Loucy (cell line): ENCODE measurements at regions not wholly inside any gene's neighbourhood (a gene's known extent, or its start where the extent isn't known, plus 50 kb on each side); places are given as distances from the start of the nearest gene placed in this dataset.

Experiments used
- H2AFZ ChIP-seq: fragments of 200-600 bp; sonication (generic); 2 replicates; pipeline ENCODE4 v1.6.0; 2016; ENCODE audit warnings: antibody characterized with exemption, mild to moderate bottlenecking, low read length, moderate library complexity
- H3F3A ChIP-seq: fragments of 200-600 bp; 2 replicates; pipeline ENCODE4 v1.6.0; 2016; ENCODE audit warnings: antibody characterized with exemption, low read depth, mild to moderate bottlenecking
- H3K27me3 ChIP-seq: fragments of 200-600 bp; sonication (generic); 2 replicates; pipeline ENCODE4 v1.6.1; 2014; ENCODE audit warnings: low read length, mild to moderate bottlenecking; ENCODE audit not compliant: insufficient read depth, poor library complexity, severe bottlenecking
- H3K36me3 ChIP-seq: fragments of 200-600 bp; sonication (generic); 2 replicates; pipeline ENCODE4 v1.6.1; 2016; ENCODE audit warnings: low read length; ENCODE audit not compliant: insufficient read depth
- H3K4me1 ChIP-seq: fragments of 200-600 bp; sonication (generic); 2 replicates; pipeline ENCODE4 v1.5.1; 2014; ENCODE audit warnings: low read length, mild to moderate bottlenecking; ENCODE audit not compliant: insufficient read depth, poor library complexity, severe bottlenecking
- H3K4me2 ChIP-seq: fragments of 200-600 bp; sonication (generic); 2 replicates; pipeline ENCODE4 v1.6.0; 2014; ENCODE audit warnings: antibody characterized with exemption, low read length, low read depth, mild to moderate bottlenecking; ENCODE audit not compliant: poor library complexity, severe bottlenecking
- H3K4me3 ChIP-seq: fragments of 200-600 bp; sonication (generic); 2 replicates; pipeline ENCODE4 v1.5.1; 2014; ENCODE audit warnings: low read length, mild to moderate bottlenecking, mixed read lengths; ENCODE audit not compliant: poor library complexity, severe bottlenecking
- H3K79me2 ChIP-seq: fragments of 200-600 bp; sonication (generic); 2 replicates; pipeline ENCODE4 v1.6.1; 2014; ENCODE audit warnings: low read length; ENCODE audit not compliant: insufficient read depth
- H3K9ac ChIP-seq: fragments of 200-600 bp; sonication (generic); 2 replicates; pipeline ENCODE4 v1.6.0; 2014; ENCODE audit warnings: mild to moderate bottlenecking, low read depth, low read length, moderate library complexity; ENCODE audit not compliant: poor library complexity, severe bottlenecking
- H3K9me2 ChIP-seq: fragments of 200-600 bp; sonication (generic); replicated peaks from 2 replicates; pipeline ENCODE4 v1.6.1; 2016; ENCODE audit warnings: low read depth, low read length, mixed read lengths
- H3K9me3 ChIP-seq: fragments of 200-600 bp; sonication (generic); 2 replicates; pipeline ENCODE4 v1.6.1; 2014; ENCODE audit warnings: mild to moderate bottlenecking, antibody characterized with exemption, low read length, low read depth; ENCODE audit not compliant: insufficient read depth
- H4K20me1 ChIP-seq: fragments of 200-600 bp; sonication (generic); 2 replicates; pipeline ENCODE4 v1.6.0; 2014; ENCODE audit warnings: antibody characterized with exemption, low read length, mild to moderate bottlenecking; ENCODE audit not compliant: insufficient read depth, poor library complexity, severe bottlenecking
- EZH2phosphoT487 ChIP-seq: fragments of 200-600 bp; IDR thresholded peaks from 2 replicates; pipeline ENCODE4 v1.6.1; 2018; ENCODE audit warnings: antibody characterized with exemption, mild to moderate bottlenecking, moderate library complexity, borderline replicate concordance
- TF ChIP-seq, protein P1 (sequence below): fragments of 200-600 bp; sonication (generic); conservative IDR thresholded peaks from 2 replicates; pipeline ENCODE4 v1.5.1; 2014; ENCODE audit warnings: mild to moderate bottlenecking, antibody characterized with exemption, low read length

DNA sequence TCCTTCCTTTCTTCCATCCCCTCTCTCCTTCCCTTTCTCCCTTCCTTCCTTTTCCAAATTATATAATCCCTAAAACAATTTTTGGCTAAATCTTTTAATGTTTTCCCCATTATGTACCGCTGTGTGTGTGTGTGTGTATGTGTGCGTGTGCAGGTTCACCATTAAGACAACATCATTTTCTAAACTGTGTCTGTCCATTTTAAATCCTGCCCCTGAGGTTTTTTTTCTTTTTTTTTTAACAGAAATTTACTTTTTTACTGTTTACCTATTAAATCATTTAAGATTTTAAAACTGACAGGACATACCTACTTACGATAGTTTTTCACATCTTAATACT, 366.3 kb upstream of the EPHA7 start:
- Histone ChIP-seq H3K4me2 (no peak overlapping the region), H3K4me1 (no peaks in the 10 kb centered on the region), H3K36me3 (no peaks in the 10 kb centered on the region), H3K9ac (no peak overlapping the region), H3K9me3 (no peaks in the 10 kb centered on the region), H3K4me3 (no peak overlapping the region), H3K27me3 (no peaks in the 10 kb centered on the region), H3K9me2 (no peaks in the 10 kb centered on the region), H3F3A (no peaks in the 10 kb centered on the region), H4K20me1 (no peaks in the 10 kb centered on the region), H3K79me2 (no peaks in the 10 kb centered on the region), H2AFZ (no peak overlapping the region)
- TF ChIP-seq, protein P1, sequence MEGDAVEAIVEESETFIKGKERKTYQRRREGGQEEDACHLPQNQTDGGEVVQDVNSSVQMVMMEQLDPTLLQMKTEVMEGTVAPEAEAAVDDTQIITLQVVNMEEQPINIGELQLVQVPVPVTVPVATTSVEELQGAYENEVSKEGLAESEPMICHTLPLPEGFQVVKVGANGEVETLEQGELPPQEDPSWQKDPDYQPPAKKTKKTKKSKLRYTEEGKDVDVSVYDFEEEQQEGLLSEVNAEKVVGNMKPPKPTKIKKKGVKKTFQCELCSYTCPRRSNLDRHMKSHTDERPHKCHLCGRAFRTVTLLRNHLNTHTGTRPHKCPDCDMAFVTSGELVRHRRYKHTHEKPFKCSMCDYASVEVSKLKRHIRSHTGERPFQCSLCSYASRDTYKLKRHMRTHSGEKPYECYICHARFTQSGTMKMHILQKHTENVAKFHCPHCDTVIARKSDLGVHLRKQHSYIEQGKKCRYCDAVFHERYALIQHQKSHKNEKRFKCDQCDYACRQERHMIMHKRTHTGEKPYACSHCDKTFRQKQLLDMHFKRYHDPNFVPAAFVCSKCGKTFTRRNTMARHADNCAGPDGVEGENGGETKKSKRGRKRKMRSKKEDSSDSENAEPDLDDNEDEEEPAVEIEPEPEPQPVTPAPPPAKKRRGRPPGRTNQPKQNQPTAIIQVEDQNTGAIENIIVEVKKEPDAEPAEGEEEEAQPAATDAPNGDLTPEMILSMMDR: no peak
- TF ChIP-seq EZH2phosphoT487: no peak

DNA sequence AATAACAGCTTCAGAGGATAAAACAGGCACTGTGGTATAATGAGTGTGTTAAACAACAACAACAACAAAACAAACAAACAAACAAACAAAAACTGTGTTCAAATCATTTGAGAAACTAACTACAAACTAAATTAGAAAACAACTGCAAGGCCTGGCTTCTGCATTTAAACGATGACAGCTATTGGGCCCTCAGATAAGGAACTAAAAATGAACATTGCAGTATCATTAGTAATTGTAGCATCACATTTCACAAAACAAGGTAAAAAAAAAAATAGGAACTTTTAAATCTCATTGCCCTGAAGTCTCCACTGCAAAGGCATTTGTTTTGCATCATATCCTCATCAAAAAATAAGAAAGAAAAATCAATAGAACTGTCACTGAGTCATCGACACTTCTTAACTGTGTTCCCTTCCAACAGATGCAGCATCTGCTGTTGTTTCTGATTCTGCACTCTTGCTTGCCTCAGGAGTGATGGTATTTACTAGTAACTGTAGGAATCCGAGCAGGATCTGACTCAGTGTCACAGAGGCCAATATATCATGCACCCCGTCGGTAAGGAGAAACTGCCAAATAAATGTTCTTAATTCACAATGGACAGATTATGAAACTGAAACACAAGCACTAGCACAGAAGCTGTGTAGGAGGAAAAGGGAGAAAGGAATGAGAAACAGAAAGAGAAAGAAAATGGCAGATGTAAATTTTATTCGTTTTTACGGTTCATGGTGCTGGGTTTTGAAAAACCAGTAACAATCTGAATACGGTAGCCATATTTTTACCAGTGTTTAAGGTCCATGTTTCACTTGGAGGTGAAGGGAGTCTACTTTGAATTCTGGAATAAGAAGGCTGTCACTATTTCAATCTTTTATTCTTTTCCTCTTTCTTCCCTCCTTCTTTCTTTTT, 365.7 kb upstream of the EPHA7 start:
- no peaks in the 10 kb centered on the region for H3F3A ChIP-seq
- H3K4me2 ChIP-seq: no peak overlapping the region
- H3K4me1 ChIP-seq: no peaks in the 10 kb centered on the region
- H3K4me3 ChIP-seq: no peak overlapping the region
- H2AFZ ChIP-seq: no peak overlapping the region
- no peaks in the 10 kb centered on the region for H3K9me3 ChIP-seq
- H3K9me2 ChIP-seq: no peaks in the 10 kb centered on the region
- H3K27me3 ChIP-seq: no peaks in the 10 kb centered on the region
- H3K9ac ChIP-seq: no peak overlapping the region
- TF ChIP-seq EZH2phosphoT487: no peak
- TF ChIP-seq, protein P1: no peak
- H3K79me2 ChIP-seq: no peaks in the 10 kb centered on the region
- H4K20me1 ChIP-seq: no peaks in the 10 kb centered on the region
- H3K36me3 ChIP-seq: no peaks in the 10 kb centered on the region

DNA sequence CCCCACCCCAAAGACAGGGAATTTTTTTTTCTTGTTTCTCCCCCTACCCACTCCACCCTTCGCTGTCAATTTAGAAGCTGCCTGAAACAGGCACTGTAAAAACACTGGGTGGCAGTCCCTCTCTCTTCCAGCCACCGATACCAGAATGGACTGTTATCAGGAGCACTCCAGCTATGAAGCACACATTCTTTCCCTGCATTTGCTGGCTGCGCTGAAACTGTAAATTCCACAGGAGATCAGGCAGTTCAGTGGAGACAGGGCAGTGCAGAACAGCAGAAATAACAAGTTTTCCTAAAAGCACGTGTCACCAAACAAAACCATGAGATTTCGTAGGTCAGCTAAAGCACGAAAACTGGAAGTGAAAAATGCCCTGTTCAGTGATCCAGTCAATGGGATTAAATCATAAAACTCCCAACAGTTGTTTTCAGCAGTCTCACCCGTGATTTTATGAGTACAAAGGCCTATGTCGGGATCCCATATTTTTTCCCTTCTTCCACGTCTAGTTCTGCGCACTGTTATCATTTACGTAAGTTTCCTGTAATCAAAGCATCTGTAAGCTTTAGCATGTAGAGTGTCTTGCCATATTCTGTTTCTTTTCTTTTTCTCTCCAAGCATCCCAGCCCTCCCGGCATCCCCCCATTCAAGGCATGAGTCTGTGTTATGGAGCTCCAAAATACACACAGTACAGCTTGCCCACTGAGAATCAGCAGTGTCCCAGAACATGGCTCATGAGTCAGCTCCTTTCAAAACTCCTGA, 359.9 kb upstream of the EPHA7 start:
- no peak for TF ChIP-seq EZH2phosphoT487
- TF ChIP-seq, protein P1: no peak
- H3K27me3 ChIP-seq: no peaks in the 10 kb centered on the region
- no peaks in the 10 kb centered on the region for H3K9me3 ChIP-seq
- no peaks in the 10 kb centered on the region for H4K20me1 ChIP-seq
- no peaks in the 10 kb centered on the region for H3K79me2 ChIP-seq
- no peak overlapping the region for H3K9ac ChIP-seq
- H3K36me3 ChIP-seq: no peaks in the 10 kb centered on the region
- H3F3A ChIP-seq: no peaks in the 10 kb centered on the region
- no peak overlapping the region for H3K4me3 ChIP-seq
- no peaks in the 10 kb centered on the region for H3K4me1 ChIP-seq
- no peaks in the 10 kb centered on the region for H3K9me2 ChIP-seq
- H2AFZ ChIP-seq: no peak overlapping the region
- H3K4me2 ChIP-seq: no peak overlapping the region
